Right lobe of liver (tissue), 4 donors: ENCODE measurements at regions not wholly inside any gene's neighbourhood (a gene's known extent, or its start where the extent isn't known, plus 50 kb on each side); places are given as distances from the start of the nearest gene placed in this dataset.

Experiments
- CTCF ChIP-seq, 4 donors: fragments of 200-600 bp in 3 of 4; fragments of 450-650 bp in 1 of 4; IDR thresholded peaks; one replicate each; pipeline versions ENCODE4 v1.5.1 to v1.8.0; 2016 to 2022; ENCODE audit warnings: antibody characterized with exemption in 4 of 4, mild to moderate bottlenecking in 2 of 4
- POLR2A ChIP-seq: fragments of 450-650 bp; IDR thresholded peaks from one replicate; pipeline ENCODE4 v1.6.1; 2017; ENCODE audit warnings: antibody characterized with exemption, mild to moderate bottlenecking
- donor health status: DM: no; HTN: no; CAD: no.
- donor health status: DM: no; HTN: no; CAD: no.
- donor health status: DM: no; HTN: yes; CAD: no.

DNA sequence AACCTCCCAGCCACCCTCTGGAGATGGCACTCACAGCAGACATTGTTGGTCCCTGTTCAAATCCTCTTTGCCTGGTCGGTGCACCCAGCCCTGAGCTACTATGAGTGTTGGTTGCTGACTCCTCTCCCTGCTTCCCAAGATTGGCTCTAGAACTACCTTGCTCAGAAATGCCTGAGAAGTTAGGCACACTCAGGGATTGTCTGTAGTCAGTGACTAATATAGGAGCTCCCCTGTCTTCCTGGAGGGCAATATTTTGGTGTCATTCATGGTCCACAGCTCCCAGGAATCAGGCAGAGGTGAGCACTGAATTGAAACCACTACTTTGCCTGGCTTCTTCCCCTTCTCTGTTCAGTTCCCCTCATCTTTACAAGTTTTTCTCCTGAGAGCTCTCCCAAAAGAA lies 325.9 kb downstream of the MIAT start:
- no peak for TF ChIP-seq CTCF (IDR thresholded peaks at IDR 0.05)
- no peak for TF ChIP-seq POLR2A
